Activated B cell treated with CpG ODN at 0.5 μM for 24 hours (primary cell): ENCODE measurements at regions not wholly inside any gene's neighbourhood (a gene's known extent, or its start where the extent isn't known, plus 50 kb on each side); places are given as distances from the start of the nearest gene placed in this dataset.

ENCODE experiments used
- ATAC-seq: fragments of 200-7000 bp; cut with Tn5 transposase; one replicate; pipeline ENCODE4 v1.10.0; 2021; ENCODE audit warnings: low read depth, mild to moderate bottlenecking, moderate library complexity
- CTCF ChIA-PET: fragments of 350-600 bp; sonication (Branson Sonifier 250); formaldehyde crosslinking; loops from one replicate; lab custom pipeline; 2021; ENCODE audit warnings: antibody characterized with exemption; lab: Charles Lee
- POLR2A ChIA-PET: fragments of 350-600 bp; sonication (Branson Sonifier 250); formaldehyde crosslinking; loops from one replicate; lab custom pipeline; 2021; ENCODE audit warnings: antibody characterized with exemption; lab: Charles Lee
- DNase-seq: peaks from one replicate; pipeline ENCODE4 v3.0.0; 2022
- H3K27ac Mint-ChIP-seq: one replicate; pipeline ENCODE4 v1.8.0; 2020; ENCODE audit warnings: mixed read lengths
- H3K27me3 Mint-ChIP-seq: one replicate; pipeline ENCODE4 v1.8.0; 2021; ENCODE audit warnings: mixed read lengths
- H3K36me3 Mint-ChIP-seq: one replicate; pipeline ENCODE4 v1.8.0; 2021; ENCODE audit warnings: low read depth, mixed read lengths
- H3K4me1 Mint-ChIP-seq: one replicate; pipeline ENCODE4 v1.8.0; 2021; ENCODE audit warnings: mixed read lengths
- H3K4me3 Mint-ChIP-seq: one replicate; pipeline ENCODE4 v1.8.0; 2020; ENCODE audit warnings: mild to moderate bottlenecking, mixed read lengths
- H3K9me3 Mint-ChIP-seq: one replicate; pipeline ENCODE4 v1.8.0; 2020; ENCODE audit warnings: mixed read lengths
- intact Hi-C: fragments of 100-400 bp; cut with micrococcal nuclease; formaldehyde crosslinking; loops from one replicate; pipeline ENCODE4 v1.15.1; 2024
- TF ChIP-seq, protein P1 (sequence below): fragments of 200-600 bp; IDR thresholded peaks from one replicate; pipeline ENCODE4 v1.8.0; 2022; ENCODE audit warnings: antibody characterized with exemption, mild to moderate bottlenecking

DNA sequence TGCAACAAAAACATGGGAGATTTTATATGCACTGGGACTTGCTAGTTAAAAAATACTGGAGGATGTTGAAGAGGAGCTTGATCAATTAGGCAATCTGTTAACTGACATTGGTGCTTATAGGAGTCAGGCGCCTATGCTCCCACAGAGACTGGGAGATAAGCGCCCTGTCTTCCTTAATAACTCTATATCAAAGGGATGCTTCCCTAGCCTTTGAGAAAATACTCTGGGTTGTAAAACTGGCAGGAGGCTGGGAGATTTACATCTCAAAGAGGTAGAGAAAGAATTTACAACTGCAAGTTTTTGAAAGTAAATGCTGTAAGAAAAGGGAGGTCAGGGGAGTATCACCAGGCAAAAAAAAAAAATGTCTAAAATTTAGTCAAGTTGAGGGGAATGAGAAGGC is 325.4 kb downstream of the PCDH10 start:
- Mint-ChIP-seq H3K27ac (no peak overlapping the region), H3K4me3 (no peak overlapping the region), H3K27me3 (no peaks in the 10 kb centered on the region), H3K9me3 (peaks cover 3% of the 10 kb centered on the region), H3K4me1 (no peaks in the 10 kb centered on the region), H3K36me3 (no peaks in the 10 kb centered on the region)
- intact Hi-C loops, result no loop called here
- TF ChIP-seq, protein P1, sequence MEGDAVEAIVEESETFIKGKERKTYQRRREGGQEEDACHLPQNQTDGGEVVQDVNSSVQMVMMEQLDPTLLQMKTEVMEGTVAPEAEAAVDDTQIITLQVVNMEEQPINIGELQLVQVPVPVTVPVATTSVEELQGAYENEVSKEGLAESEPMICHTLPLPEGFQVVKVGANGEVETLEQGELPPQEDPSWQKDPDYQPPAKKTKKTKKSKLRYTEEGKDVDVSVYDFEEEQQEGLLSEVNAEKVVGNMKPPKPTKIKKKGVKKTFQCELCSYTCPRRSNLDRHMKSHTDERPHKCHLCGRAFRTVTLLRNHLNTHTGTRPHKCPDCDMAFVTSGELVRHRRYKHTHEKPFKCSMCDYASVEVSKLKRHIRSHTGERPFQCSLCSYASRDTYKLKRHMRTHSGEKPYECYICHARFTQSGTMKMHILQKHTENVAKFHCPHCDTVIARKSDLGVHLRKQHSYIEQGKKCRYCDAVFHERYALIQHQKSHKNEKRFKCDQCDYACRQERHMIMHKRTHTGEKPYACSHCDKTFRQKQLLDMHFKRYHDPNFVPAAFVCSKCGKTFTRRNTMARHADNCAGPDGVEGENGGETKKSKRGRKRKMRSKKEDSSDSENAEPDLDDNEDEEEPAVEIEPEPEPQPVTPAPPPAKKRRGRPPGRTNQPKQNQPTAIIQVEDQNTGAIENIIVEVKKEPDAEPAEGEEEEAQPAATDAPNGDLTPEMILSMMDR, result no peak
- ChIA-PET CTCF (no interaction called here), POLR2A (no interaction called here)
- DNase-seq, result no peak
- ATAC-seq, result no peak

DNA sequence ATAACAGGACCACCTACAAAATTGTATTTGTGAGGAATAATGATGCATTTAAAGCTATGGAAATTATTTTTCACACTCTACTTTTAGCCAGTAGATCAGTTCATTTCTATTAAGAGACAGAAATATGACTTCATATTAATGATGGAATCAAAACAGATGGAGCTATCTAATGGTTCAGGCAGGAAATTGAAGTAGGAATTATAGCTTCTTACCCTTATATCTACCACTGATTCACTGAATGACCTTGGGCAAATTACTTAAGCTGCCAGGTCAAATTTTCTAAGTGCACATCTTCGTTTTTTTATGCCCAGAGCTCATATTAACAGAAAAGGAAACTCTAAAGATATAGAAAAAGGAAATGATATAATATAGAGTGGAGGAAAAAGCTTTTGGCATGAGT is 323.1 kb downstream of the PCDH10 start:
- Mint-ChIP-seq H3K27me3 (no peaks in the 10 kb centered on the region), H3K27ac (no peak overlapping the region), H3K9me3 (peaks cover 3% of the 10 kb centered on the region), H3K4me1 (no peaks in the 10 kb centered on the region), H3K36me3 (no peaks in the 10 kb centered on the region), H3K4me3 (no peak overlapping the region)
- DNase-seq (no peak), ATAC-seq (no peak)
- POLR2A ChIA-PET, result no interaction called here
- CTCF ChIA-PET, result no interaction called here
- TF ChIP-seq, protein P1, result no peak
- intact Hi-C loops, result no loop called here

DNA sequence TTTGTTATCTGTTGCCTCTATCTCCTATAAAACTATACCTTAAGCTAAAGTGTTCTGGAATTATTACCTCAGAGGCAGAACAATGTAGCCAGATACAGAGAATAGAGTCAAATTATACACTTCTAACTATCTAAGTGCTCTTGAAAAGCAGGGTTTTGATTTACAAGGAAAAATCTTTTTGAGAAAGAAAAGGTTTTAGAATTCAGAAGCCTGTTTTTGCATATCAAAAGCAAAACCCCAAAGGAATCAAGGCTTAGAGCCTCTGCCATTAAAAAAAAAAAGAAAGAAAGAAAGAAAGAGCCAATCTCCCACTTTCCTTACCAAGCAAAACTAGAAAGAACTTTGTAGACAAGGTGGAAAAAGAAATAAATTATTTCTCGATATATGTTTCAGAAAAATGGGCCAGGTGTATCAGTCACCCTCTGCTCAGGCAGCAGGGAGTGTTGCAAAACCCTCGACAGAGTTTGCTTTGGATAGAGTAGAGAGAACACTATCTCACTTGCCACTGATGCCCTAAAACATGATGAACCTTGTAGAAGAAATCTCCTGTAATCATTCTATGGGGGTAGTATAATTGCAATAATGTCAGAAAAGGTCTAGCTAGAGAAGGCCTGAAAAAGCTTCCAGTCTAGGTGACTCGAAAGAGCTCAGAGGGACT is 318.3 kb downstream of the PCDH10 start:
- TF ChIP-seq, protein P1, result no peak
- ChIA-PET POLR2A (no interaction called here), CTCF (no interaction called here)
- DNase-seq, result no peak
- peaks cover 3% of the 10 kb centered on the region for H3K9me3 Mint-ChIP-seq
- no peaks in the 10 kb centered on the region for H3K4me1 Mint-ChIP-seq
- no peaks in the 10 kb centered on the region for H3K36me3 Mint-ChIP-seq
- no peak overlapping the region for H3K27ac Mint-ChIP-seq
- H3K4me3 Mint-ChIP-seq, result no peak overlapping the region
- no peak for ATAC-seq
- intact Hi-C loops, result no loop called here
- no peaks in the 10 kb centered on the region for H3K27me3 Mint-ChIP-seq

DNA sequence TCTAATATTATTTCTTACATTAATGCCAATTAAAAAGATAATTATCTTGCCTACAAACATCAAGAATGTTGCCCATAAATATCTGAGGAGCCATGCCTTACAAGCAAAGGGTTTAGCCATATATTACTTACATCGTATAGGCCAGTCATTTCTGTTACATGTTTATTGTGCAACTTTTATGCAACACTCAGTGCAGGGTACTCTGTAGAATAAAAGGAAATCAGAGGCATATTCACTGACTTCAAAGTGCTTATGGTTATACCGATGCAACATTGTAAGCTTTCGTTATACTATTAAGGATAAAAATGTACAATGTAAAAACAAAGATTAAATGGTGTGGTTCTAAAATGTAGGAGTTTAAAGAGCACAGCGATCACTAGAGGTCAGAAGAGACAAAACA is 315.9 kb downstream of the PCDH10 start:
- no peak overlapping the region for H3K4me3 Mint-ChIP-seq
- H3K27me3 Mint-ChIP-seq, result no peaks in the 10 kb centered on the region

DNA sequence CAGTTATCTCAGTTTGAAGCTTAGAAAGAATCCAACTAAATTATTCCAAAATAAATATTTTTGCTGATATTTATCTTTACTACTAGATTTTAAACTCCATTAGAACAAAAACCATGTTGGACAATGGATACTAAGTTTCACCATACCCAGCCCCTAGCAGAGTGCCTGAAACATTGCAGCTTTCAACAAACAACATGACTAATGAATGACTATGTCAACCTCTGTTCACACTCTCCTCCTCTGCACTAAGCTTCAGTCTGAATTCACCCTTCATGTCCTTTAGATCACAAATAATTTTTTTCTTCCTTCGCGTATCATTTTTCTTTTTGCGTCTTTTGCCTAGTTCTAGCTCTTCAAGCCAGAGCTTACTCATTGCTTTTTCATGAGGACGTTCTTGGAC is 315.2 kb downstream of the PCDH10 start:
- intact Hi-C loops, result no loop called here
- no peak for ATAC-seq
- TF ChIP-seq, protein P1, result no peak
- H3K9me3 Mint-ChIP-seq, result peaks cover 3% of the 10 kb centered on the region
- CTCF ChIA-PET, result no interaction called here
- POLR2A ChIA-PET, result no interaction called here
- no peaks in the 10 kb centered on the region for H3K4me1 Mint-ChIP-seq
- no peaks in the 10 kb centered on the region for H3K27me3 Mint-ChIP-seq
- no peak overlapping the region for H3K27ac Mint-ChIP-seq
- H3K4me3 Mint-ChIP-seq, result no peak overlapping the region
- no peaks in the 10 kb centered on the region for H3K36me3 Mint-ChIP-seq
- no peak for DNase-seq

More for the DNA sequence above, 315.9 kb downstream of the PCDH10 start:
- ChIA-PET CTCF (no interaction called here), POLR2A (no interaction called here)
- intact Hi-C loops, result no loop called here
- DNase-seq, result no peak
- Mint-ChIP-seq H3K36me3 (no peaks in the 10 kb centered on the region), H3K4me1 (no peaks in the 10 kb centered on the region), H3K27ac (no peak overlapping the region), H3K9me3 (peaks cover 3% of the 10 kb centered on the region)
- TF ChIP-seq, protein P1, result no peak
- no peak for ATAC-seq
